HEK293T (cell line): ENCODE measurements at regions not wholly inside any gene's neighbourhood (a gene's known extent, or its start where the extent isn't known, plus 50 kb on each side); places are given as distances from the start of the nearest gene placed in this dataset.
"Not testable (repeated sequence)": the region's sequence is repeated elsewhere in the genome, so short reads cannot be mapped to it uniquely, and the experiment has no call there.

Experiments
- BHLHE40 ChIP-seq: fragments of 450-650 bp; IDR thresholded peaks from 2 replicates; pipeline ENCODE4 v1.6.1; 2016; ENCODE audit warnings: mild to moderate bottlenecking, moderate library complexity, borderline replicate concordance
- FOXM1 ChIP-seq: fragments of 450-650 bp; IDR thresholded peaks from 2 replicates; pipeline ENCODE4 v1.6.1; 2017; ENCODE audit warnings: mild to moderate bottlenecking, borderline replicate concordance
- LEF1 ChIP-seq: fragments of 450-650 bp; IDR thresholded peaks from 2 replicates; pipeline ENCODE4 v1.6.1; 2017; ENCODE audit warnings: mild to moderate bottlenecking, borderline replicate concordance
- SP1 ChIP-seq: fragments of 450-650 bp; IDR thresholded peaks from 2 replicates; pipeline ENCODE4 v1.6.1; 2017
- SUZ12 ChIP-seq: fragments of 450-650 bp; IDR thresholded peaks from 2 replicates; pipeline ENCODE4 v1.6.1; 2016; ENCODE audit warnings: mild to moderate bottlenecking
- TARDBP ChIP-seq: fragments of 450-650 bp; IDR thresholded peaks from 2 replicates; pipeline ENCODE4 v1.6.1; 2016
- TF ChIP-seq, protein P1 (sequence below): fragments of 450-650 bp; IDR thresholded peaks from 2 replicates; pipeline ENCODE4 v1.6.1; 2016

DNA sequence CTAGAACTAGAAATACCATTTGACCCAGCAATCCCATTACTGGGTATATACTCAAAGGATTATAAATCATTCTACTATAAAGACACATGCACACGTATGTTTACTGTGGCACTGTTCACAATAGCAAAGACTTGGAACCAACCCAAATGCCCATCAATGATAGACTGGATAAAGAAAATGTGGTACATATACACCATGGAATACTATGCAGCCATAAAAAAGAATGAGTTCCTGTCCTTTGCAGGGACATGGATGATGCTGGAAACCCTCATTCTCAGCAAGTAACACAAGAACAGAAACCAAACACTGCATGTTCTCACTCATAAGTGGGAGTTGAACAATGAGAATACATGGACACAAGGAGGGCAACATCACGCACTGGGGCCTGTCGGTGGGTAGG is 550.3 kb upstream of the USP24 start:
- TF ChIP-seq LEF1, SP1, FOXM1, BHLHE40, TARDBP, SUZ12: not testable (repeated sequence)
- TF ChIP-seq, protein P1, sequence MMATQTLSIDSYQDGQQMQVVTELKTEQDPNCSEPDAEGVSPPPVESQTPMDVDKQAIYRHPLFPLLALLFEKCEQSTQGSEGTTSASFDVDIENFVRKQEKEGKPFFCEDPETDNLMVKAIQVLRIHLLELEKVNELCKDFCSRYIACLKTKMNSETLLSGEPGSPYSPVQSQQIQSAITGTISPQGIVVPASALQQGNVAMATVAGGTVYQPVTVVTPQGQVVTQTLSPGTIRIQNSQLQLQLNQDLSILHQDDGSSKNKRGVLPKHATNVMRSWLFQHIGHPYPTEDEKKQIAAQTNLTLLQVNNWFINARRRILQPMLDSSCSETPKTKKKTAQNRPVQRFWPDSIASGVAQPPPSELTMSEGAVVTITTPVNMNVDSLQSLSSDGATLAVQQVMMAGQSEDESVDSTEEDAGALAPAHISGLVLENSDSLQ: not testable (repeated sequence)
